Endothelial cell of umbilical vein (primary cell): ENCODE measurements at regions not wholly inside any gene's neighbourhood (a gene's known extent, or its start where the extent isn't known, plus 50 kb on each side); places are given as distances from the start of the nearest gene placed in this dataset.

Source experiments
- BruUV-seq: library from RNA; stranded (reverse); fragments of 400-500 nt; replicated peaks from 2 replicates; lab custom pipeline; 2021; lab: Mats Ljungman, UMichigan
- CTCF ChIA-PET: fragments of 300-600, 350-600 bp; sonication (Branson Sonifier 250); formaldehyde crosslinking; loops from one replicate; lab custom pipeline; 2021; ENCODE audit warnings: antibody characterized with exemption, inconsistent platforms; lab: Charles Lee
- POLR2A ChIA-PET: fragments of 300-600, 350-600 bp; sonication (Branson Sonifier 250); formaldehyde crosslinking; loops from one replicate; lab custom pipeline; 2021; ENCODE audit warnings: antibody characterized with exemption, inconsistent platforms; lab: Charles Lee
- DNase-seq: peaks from one replicate; pipeline ENCODE4 v3.0.0-alpha.2; 2011; ENCODE audit warnings: low read depth, low spot score
- FAIRE-seq: peaks from 2 replicates; lab custom pipeline; 2011; peaks lifted over from hg19 to GRCh38; lab: Jason Lieb, UNC
- H2AFZ ChIP-seq: 2 replicates; pipeline ENCODE4 v1.6.0; 2012; ENCODE audit warnings: low read depth, low read length, control low read depth, inconsistent platforms
- H3K27ac ChIP-seq: 2 replicates; pipeline ENCODE4 v1.5.1; 2011; ENCODE audit warnings: low read depth, mild to moderate bottlenecking, control low read depth, low read length, moderate library complexity; ENCODE audit not compliant: insufficient read depth
- H3K27me3 ChIP-seq, 2 experiments: 2 replicates each; pipeline versions ENCODE4 v1.6.0 to v1.6.1; 2011; ENCODE audit warnings: low read length in 2 of 2, mixed read lengths in 1 of 2; ENCODE audit not compliant: control insufficient read depth in 2 of 2, insufficient read depth in 2 of 2
- H3K36me3 ChIP-seq, 2 experiments: 2 replicates in 1 of 2; 3 replicates in 1 of 2; pipeline ENCODE4 v1.5.1; 2011; ENCODE audit warnings: low read length in 2 of 2, mild to moderate bottlenecking in 1 of 2, moderate library complexity in 1 of 2; ENCODE audit not compliant: control insufficient read depth in 2 of 2, insufficient read depth in 2 of 2; ENCODE audit errors: extremely low read depth in 1 of 2
- H3K4me1 ChIP-seq: 3 replicates; pipeline ENCODE4 v1.5.1; 2011; ENCODE audit warnings: mild to moderate bottlenecking, low read length; ENCODE audit not compliant: control insufficient read depth, insufficient read depth; ENCODE audit errors: extremely low read depth
- H3K4me2 ChIP-seq: 2 replicates; pipeline ENCODE4 v1.6.1; 2011; ENCODE audit warnings: low read length, control low read depth, mixed read lengths; ENCODE audit not compliant: insufficient read depth
- H3K4me3 ChIP-seq, 3 experiments: fragments of 200-600 bp in 1 of 3; sonication (generic), shearing (Covaris generic) in 1 of 3; replicated peaks in 1 of 3; 2 replicates each; pipeline ENCODE4 v1.5.1; 2011 to 2016; ENCODE audit warnings: control low read depth in 3 of 3, low read length in 3 of 3, mild to moderate bottlenecking in 2 of 3, inconsistent platforms in 1 of 3, low read depth in 1 of 3, moderate library complexity in 1 of 3; ENCODE audit not compliant: insufficient read depth in 1 of 3
- H3K79me2 ChIP-seq: 2 replicates; pipeline ENCODE4 v1.6.0; 2012; ENCODE audit warnings: low read length, inconsistent platforms; ENCODE audit not compliant: control insufficient read depth, insufficient read depth
- H3K9ac ChIP-seq: replicated peaks from 2 replicates; pipeline ENCODE3; 2011; ENCODE audit warnings: low read length, control low read depth; ENCODE audit not compliant: insufficient read depth; ENCODE audit errors: extremely low read depth
- H3K9me1 ChIP-seq: replicated peaks from 3 replicates; pipeline ENCODE4 v1.6.0; 2011; ENCODE audit warnings: mild to moderate bottlenecking, low read length; ENCODE audit not compliant: control insufficient read depth, insufficient read depth; ENCODE audit errors: extremely low read depth
- H3K9me3 ChIP-seq: replicated peaks from 2 replicates; pipeline ENCODE4 v1.5.1; 2012; ENCODE audit warnings: low read length, inconsistent platforms; ENCODE audit not compliant: control insufficient read depth, insufficient read depth
- H4K20me1 ChIP-seq: replicated peaks from 2 replicates; pipeline ENCODE3; 2011; ENCODE audit warnings: mild to moderate bottlenecking, low read length; ENCODE audit not compliant: control insufficient read depth, insufficient read depth; ENCODE audit errors: extremely low read depth
- EZH2 ChIP-seq: IDR thresholded peaks from 2 replicates; pipeline ENCODE4 v1.6.1; 2012; ENCODE audit warnings: borderline replicate concordance, low read depth, mild to moderate bottlenecking, moderate library complexity, low read length, inconsistent platforms; ENCODE audit not compliant: severe bottlenecking
- FOS ChIP-seq: IDR thresholded peaks from 2 replicates; pipeline ENCODE4 v1.6.1; 2011; ENCODE audit warnings: mild to moderate bottlenecking, low read length, moderate library complexity, borderline replicate concordance; ENCODE audit not compliant: insufficient read depth
- GATA2 ChIP-seq: IDR thresholded peaks from 2 replicates; pipeline ENCODE4 v1.7.0; 2011; ENCODE audit warnings: low read depth, mild to moderate bottlenecking, moderate library complexity, mixed read lengths, low read length; ENCODE audit not compliant: insufficient read length, insufficient read depth
- JUN ChIP-seq: IDR thresholded peaks from 2 replicates; pipeline ENCODE4 v1.6.1; 2011; ENCODE audit warnings: borderline replicate concordance, low read depth; ENCODE audit not compliant: insufficient read length, insufficient read depth
- MYC ChIP-seq: IDR thresholded peaks from one replicate; pipeline ENCODE4 v1.6.1; 2011; ENCODE audit warnings: mild to moderate bottlenecking, low read depth, low read length
- POLR2A ChIP-seq: IDR thresholded peaks from 2 replicates; pipeline ENCODE4 v1.6.1; 2012; ENCODE audit warnings: low read depth, mild to moderate bottlenecking, control low read depth, low read length
- POLR2AphosphoS5 ChIP-seq: IDR thresholded peaks from 2 replicates; pipeline ENCODE4 v1.6.1; 2012; ENCODE audit warnings: low read depth, mild to moderate bottlenecking, control low read depth, low read length, moderate library complexity; ENCODE audit not compliant: insufficient read depth
- dilution Hi-C: fragments of 300-500 bp; cut with MboI; formaldehyde crosslinking; loops from one replicate; pipeline ENCODE4 v1.15.0; 2019; ENCODE audit warnings: low sequenced_read_pairs; ENCODE audit not compliant: extremely low pct_ligation_motif_present
- intact Hi-C: fragments of 100-400 bp; cut with micrococcal nuclease; formaldehyde crosslinking; loops from one replicate; pipeline ENCODE4 v1.10.0; 2022
- TF ChIP-seq, protein P1 (sequence below): IDR thresholded peaks from 2 replicates; pipeline ENCODE4 v1.6.1; 2011; ENCODE audit not compliant: insufficient read depth, insufficient read length
- TF ChIP-seq, protein P2 (sequence below), 2 donors: IDR thresholded peaks; 1 replicate in 1 of 2; 2 replicates in 1 of 2; pipeline ENCODE4 v1.5.1; 2011; ENCODE audit warnings: low read length in 2 of 2, mild to moderate bottlenecking in 2 of 2, moderate library complexity in 2 of 2, control low read depth in 1 of 2, inconsistent platforms in 1 of 2, low read depth in 1 of 2; ENCODE audit not compliant: insufficient read depth in 1 of 2; ENCODE audit errors: extremely low read depth in 1 of 2

- no peaks in the 10 kb centered on the region for H3K9me3 ChIP-seq
- no peak overlapping the region for H3K9ac ChIP-seq
- ChIA-PET CTCF (no interaction called here), POLR2A (no interaction called here)
- H3K27ac ChIP-seq = no peak overlapping the region
- no peaks in the 10 kb centered on the region for H3K9me1 ChIP-seq
- intact Hi-C loops (no loop called here), dilution Hi-C loops (no loop called here)
- H3K36me3 ChIP-seq = no peaks in the 10 kb centered on the region
- H3K4me3 ChIP-seq = no peak overlapping the region
- H3K79me2 ChIP-seq = no peaks in the 10 kb centered on the region
- BruUV-seq = no TSS peak
- no peaks in the 10 kb centered on the region for H3K4me1 ChIP-seq
- no peak overlapping the region for H2AFZ ChIP-seq
- no peaks in the 10 kb centered on the region for H3K27me3 ChIP-seq
- TF ChIP-seq GATA2 (no peak), MYC (no peak), JUN (no peak), POLR2A (no peak), EZH2 (no peak), POLR2AphosphoS5 (no peak), FOS (no peak)
- TF ChIP-seq, protein P1, sequence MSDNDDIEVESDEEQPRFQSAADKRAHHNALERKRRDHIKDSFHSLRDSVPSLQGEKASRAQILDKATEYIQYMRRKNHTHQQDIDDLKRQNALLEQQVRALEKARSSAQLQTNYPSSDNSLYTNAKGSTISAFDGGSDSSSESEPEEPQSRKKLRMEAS = no peak
- TF ChIP-seq, protein P2, sequence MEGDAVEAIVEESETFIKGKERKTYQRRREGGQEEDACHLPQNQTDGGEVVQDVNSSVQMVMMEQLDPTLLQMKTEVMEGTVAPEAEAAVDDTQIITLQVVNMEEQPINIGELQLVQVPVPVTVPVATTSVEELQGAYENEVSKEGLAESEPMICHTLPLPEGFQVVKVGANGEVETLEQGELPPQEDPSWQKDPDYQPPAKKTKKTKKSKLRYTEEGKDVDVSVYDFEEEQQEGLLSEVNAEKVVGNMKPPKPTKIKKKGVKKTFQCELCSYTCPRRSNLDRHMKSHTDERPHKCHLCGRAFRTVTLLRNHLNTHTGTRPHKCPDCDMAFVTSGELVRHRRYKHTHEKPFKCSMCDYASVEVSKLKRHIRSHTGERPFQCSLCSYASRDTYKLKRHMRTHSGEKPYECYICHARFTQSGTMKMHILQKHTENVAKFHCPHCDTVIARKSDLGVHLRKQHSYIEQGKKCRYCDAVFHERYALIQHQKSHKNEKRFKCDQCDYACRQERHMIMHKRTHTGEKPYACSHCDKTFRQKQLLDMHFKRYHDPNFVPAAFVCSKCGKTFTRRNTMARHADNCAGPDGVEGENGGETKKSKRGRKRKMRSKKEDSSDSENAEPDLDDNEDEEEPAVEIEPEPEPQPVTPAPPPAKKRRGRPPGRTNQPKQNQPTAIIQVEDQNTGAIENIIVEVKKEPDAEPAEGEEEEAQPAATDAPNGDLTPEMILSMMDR (IDR thresholded peaks at IDR 0.05; ENCODE audit: extremely low read depth in 1 of 2, insufficient read depth in 1 of 2, low read depth in 1 of 2, low read length in 2 of 2) = no peak
- no peaks in the 10 kb centered on the region for H4K20me1 ChIP-seq
- DNase-seq = no peak
- FAIRE-seq = no peak
- H3K4me2 ChIP-seq = no peak overlapping the region
These were observed 77.1 kb upstream of the FRMD1 start for GRCh38 chr6:168155821-168156741.
